ENCODE measurements at regions not wholly inside any gene's neighbourhood (a gene's known extent, or its start where the extent isn't known, plus 50 kb on each side); places are given as distances from the start of the nearest gene placed in this dataset.
"Not testable (repeated sequence)": the region's sequence is repeated elsewhere in the genome, so short reads cannot be mapped to it uniquely, and the experiment has no call there.

DNA sequence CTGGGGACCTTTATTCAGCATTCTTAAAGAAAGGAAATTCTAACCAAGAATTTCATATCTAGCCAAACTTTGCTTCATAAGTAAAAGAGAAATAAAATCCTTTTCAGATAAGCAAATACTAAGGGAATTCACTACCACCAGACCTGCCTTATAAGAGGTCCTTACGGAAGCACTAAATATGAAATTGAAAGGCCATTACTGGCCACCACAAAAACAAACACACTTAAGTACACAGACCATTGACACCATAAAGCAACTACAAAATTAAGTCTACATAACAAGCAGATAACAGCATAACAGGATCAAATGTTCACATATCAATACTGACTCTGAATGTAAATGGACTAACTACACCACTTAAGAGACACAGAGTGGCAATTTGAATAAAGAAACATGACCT is 361.4 kb upstream of the POU5F2 start:
- no peak for TF ChIP-seq CTCF (IDR thresholded peaks at IDR 0.05)
- H3K27ac ChIP-seq: no peak overlapping the region
- no peak overlapping the region for H3K4me3 ChIP-seq
- peaks cover 0 to 16% of the 10 kb centered on the region in 2 donors for H3K9me3 ChIP-seq
- H3K36me3 ChIP-seq: no peaks in the 10 kb centered on the region
- no peaks in the 10 kb centered on the region for H3K4me1 ChIP-seq
- no peak for DNase-seq (ENCODE audit: low spot score)
- no peaks in the 10 kb centered on the region for H3K27me3 ChIP-seq

GRCh38 chr5:94097384-94097783 is 356.0 kb upstream of the POU5F2 start:
- not testable (repeated sequence) for H3K27me3 ChIP-seq; H3K36me3 ChIP-seq; H3K4me1 ChIP-seq; H3K9me3 ChIP-seq; DNase-seq (ENCODE audit: low spot score); H3K27ac ChIP-seq; H3K4me3 ChIP-seq

DNA sequence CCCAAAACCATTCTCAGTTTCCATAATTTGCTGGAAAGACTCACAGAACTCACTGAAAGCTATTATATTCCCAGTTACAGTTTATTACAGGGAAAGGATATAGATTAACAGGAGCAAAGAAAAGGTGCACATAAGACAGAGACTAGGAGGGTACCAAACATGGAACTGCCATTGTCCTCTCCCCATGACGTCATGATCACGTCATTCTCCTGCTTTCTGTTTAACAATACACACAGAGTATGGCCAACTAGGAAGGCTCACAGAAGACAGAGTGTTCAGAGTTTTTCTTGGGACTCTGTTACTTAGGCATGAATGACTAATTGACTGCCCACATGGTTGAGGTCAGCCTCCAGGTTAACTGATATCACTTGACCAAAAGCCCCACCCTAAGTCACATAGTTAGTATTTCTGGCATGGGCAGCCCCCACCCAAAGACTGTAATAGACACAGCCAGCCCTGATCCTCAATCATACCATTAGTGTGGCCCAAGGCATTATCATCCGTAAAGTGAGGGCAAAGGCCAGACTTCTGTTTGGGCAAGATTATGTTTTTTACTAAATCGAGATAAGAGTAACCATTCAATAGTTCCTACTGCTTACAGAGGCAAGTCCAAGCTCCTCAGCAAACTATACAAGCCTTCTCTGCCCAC is 353.5 kb upstream of the POU5F2 start:
- Histone ChIP-seq H3K36me3 (no peaks in the 10 kb centered on the region), H3K27me3 (no peaks in the 10 kb centered on the region), H3K9me3 (no peaks in the 10 kb centered on the region), H3K4me1 (no peaks in the 10 kb centered on the region), H3K4me3 (no peak overlapping the region), H3K27ac (no peak overlapping the region)
- TF ChIP-seq CTCF (IDR thresholded peaks at IDR 0.05): no peak
- no peak for DNase-seq (ENCODE audit: low spot score)

DNA sequence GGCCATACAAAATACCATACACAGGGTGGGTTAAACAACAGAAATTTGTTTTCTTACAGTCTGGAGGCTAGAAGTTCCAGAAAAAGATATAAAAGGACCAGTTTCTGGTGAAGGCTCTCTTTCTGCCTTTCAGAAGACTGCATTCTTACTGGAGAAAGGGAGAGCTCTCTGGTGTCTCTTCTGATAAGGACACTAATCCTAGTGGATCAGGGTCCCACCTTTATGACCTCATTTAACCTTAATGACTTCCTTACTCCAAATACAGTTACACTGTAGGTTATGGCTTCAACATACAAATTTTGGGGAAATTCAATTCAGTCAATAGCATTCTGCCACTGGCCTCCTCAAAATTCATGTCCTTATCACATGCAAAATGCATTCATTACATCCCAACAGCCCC is 351.9 kb upstream of the POU5F2 start:
- no peaks in the 10 kb centered on the region for H3K36me3 ChIP-seq
- H3K4me1 ChIP-seq: no peaks in the 10 kb centered on the region
- no peak for DNase-seq (ENCODE audit: low spot score)
- TF ChIP-seq CTCF (IDR thresholded peaks at IDR 0.05): no peak
- H3K27me3 ChIP-seq: no peaks in the 10 kb centered on the region
- H3K4me3 ChIP-seq: no peak overlapping the region
- H3K27ac ChIP-seq: no peak overlapping the region
- H3K9me3 ChIP-seq: no peaks in the 10 kb centered on the region

GRCh38 chr5:94086635-94087034 is 345.2 kb upstream of the POU5F2 start:
- not testable (repeated sequence) for H3K9me3 ChIP-seq; H3K27ac ChIP-seq; H3K4me3 ChIP-seq; DNase-seq (ENCODE audit: low spot score); H3K27me3 ChIP-seq; H3K4me1 ChIP-seq; H3K36me3 ChIP-seq

GRCh38 chr5:94086194-94086593 is 344.8 kb upstream of the POU5F2 start:
- Histone ChIP-seq H3K36me3 (no peaks in the 10 kb centered on the region), H3K4me1 (no peaks in the 10 kb centered on the region), H3K9me3 (no peaks in the 10 kb centered on the region), H3K27me3 (no peaks in the 10 kb centered on the region), H3K27ac (no peak overlapping the region), H3K4me3 (no peak overlapping the region)
- DNase-seq (ENCODE audit: low spot score): no peak
- no peak for TF ChIP-seq CTCF (IDR thresholded peaks at IDR 0.05)

DNA sequence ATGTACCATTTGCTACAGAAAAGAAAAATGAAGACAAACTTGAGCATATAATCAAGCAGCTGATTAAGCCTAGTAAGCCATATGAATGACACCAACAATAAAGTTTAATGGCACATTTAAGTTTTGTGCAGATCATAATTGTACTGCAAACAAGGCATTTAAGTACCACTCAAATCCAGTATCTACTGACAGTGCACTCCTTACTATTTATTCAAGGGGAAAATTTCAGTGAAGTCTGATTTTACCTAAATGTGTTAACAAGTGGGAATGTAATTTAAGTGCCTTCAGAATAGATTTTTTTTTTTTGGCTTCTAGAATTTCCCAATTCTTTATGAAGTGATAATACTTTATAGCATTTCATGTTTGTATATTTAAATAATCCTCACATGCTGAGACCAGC is 341.0 kb upstream of the POU5F2 start:
- no peaks in the 10 kb centered on the region for H3K36me3 ChIP-seq
- no peaks in the 10 kb centered on the region for H3K9me3 ChIP-seq
- H3K4me3 ChIP-seq: no peak overlapping the region
- H3K27ac ChIP-seq: no peak overlapping the region
- DNase-seq (ENCODE audit: low spot score): no peak
- peaks cover 0 to 11% of the 10 kb centered on the region in 2 donors for H3K4me1 ChIP-seq
- no peak for TF ChIP-seq CTCF (IDR thresholded peaks at IDR 0.05)
- H3K27me3 ChIP-seq: no peaks in the 10 kb centered on the region
